ENCODE measurements at regions not wholly inside any gene's neighbourhood (a gene's known extent, or its start where the extent isn't known, plus 50 kb on each side); places are given as distances from the start of the nearest gene placed in this dataset.

GRCh38 chr1:192010406-192010805 is 147.9 kb upstream of the RGS18 start:
- ChIA-PET POLR2A (interaction anchor here (0.9 kb wide), 1 partner anchor 371 kb away, joined by 3 read pairs; no protein-coding TSS in a partner anchor), CTCF (ENCODE audit: unreplicated experiment) (no interaction called here)
- DNase-seq (ENCODE audit: low spot score), result no peak
- no peak overlapping the region for H3K27ac ChIP-seq (ENCODE audit: low read depth, low read length, poor library complexity, severe bottlenecking)
- no peaks in the 10 kb centered on the region for H3K9me2 ChIP-seq (ENCODE audit: insufficient read depth, low read length)
- no TSS peak for BruUV-seq (replicated peaks)
- no peak for TF ChIP-seq EZH2phosphoT487 (IDR thresholded peaks at IDR 0.05; ENCODE audit: borderline replicate concordance, low read depth, low read length)
- TF ChIP-seq CTCF (conservative IDR thresholded peaks at IDR 0.05; ENCODE audit: low read length), result no peak
- H3K79me2 ChIP-seq (ENCODE audit: insufficient read depth, low read depth, low read length), result no peaks in the 10 kb centered on the region
- no peaks in the 10 kb centered on the region for H4K20me1 ChIP-seq (ENCODE audit: insufficient read depth, low read length)
- no peaks in the 10 kb centered on the region for H3K9me3 ChIP-seq (ENCODE audit: low read length)
- intact Hi-C loops (cut with micrococcal nuclease; ENCODE audit: unreplicated experiment), result no loop called here
- H3K36me3 ChIP-seq (ENCODE audit: insufficient read depth, low read length), result no peaks in the 10 kb centered on the region
- no peak overlapping the region for H3K4me3 ChIP-seq (ENCODE audit: low read depth, low read length, poor library complexity, severe bottlenecking)
- no peak overlapping the region for H3K4me2 ChIP-seq (ENCODE audit: low read length)
- no peak overlapping the region for H2AFZ ChIP-seq (ENCODE audit: low read length)
- H3K4me1 ChIP-seq (ENCODE audit: insufficient read depth, low read length, poor library complexity, severe bottlenecking), result no peaks in the 10 kb centered on the region

GRCh38 chr1:192011525-192011924 is 146.7 kb upstream of the RGS18 start:
- Histone ChIP-seq H2AFZ (ENCODE audit: low read length) (no peak overlapping the region), H3K27ac (ENCODE audit: low read depth, low read length, poor library complexity, severe bottlenecking) (no peak overlapping the region), H3K36me3 (ENCODE audit: insufficient read depth, low read length) (no peaks in the 10 kb centered on the region), H3K79me2 (ENCODE audit: insufficient read depth, low read depth, low read length) (no peaks in the 10 kb centered on the region), H3K4me3 (ENCODE audit: low read depth, low read length, poor library complexity, severe bottlenecking) (no peak overlapping the region), H3K4me2 (ENCODE audit: low read length) (no peak overlapping the region), H3K9me3 (ENCODE audit: low read length) (no peaks in the 10 kb centered on the region), H3K4me1 (ENCODE audit: insufficient read depth, low read length, poor library complexity, severe bottlenecking) (no peaks in the 10 kb centered on the region), H4K20me1 (ENCODE audit: insufficient read depth, low read length) (no peaks in the 10 kb centered on the region), H3K9me2 (ENCODE audit: insufficient read depth, low read length) (no peaks in the 10 kb centered on the region)
- CTCF ChIA-PET (ENCODE audit: unreplicated experiment), result no interaction called here
- no peak for DNase-seq (ENCODE audit: low spot score)
- intact Hi-C loops (cut with micrococcal nuclease; ENCODE audit: unreplicated experiment), result no loop called here
- POLR2A ChIA-PET, result no interaction called here
- TF ChIP-seq EZH2phosphoT487 (IDR thresholded peaks at IDR 0.05; ENCODE audit: borderline replicate concordance, low read depth, low read length), result no peak
- TF ChIP-seq CTCF (conservative IDR thresholded peaks at IDR 0.05; ENCODE audit: low read length), result no peak
- no TSS peak for BruUV-seq (replicated peaks)

GRCh38 chr1:192022827-192023226 is 135.4 kb upstream of the RGS18 start:
- no peak for DNase-seq (ENCODE audit: low spot score)
- Histone ChIP-seq H3K79me2 (ENCODE audit: insufficient read depth, low read depth, low read length) (no peaks in the 10 kb centered on the region), H3K36me3 (ENCODE audit: insufficient read depth, low read length) (no peaks in the 10 kb centered on the region), H3K9me2 (ENCODE audit: insufficient read depth, low read length) (no peaks in the 10 kb centered on the region), H4K20me1 (ENCODE audit: insufficient read depth, low read length) (no peaks in the 10 kb centered on the region), H3K9me3 (ENCODE audit: low read length) (no peaks in the 10 kb centered on the region), H3K4me3 (ENCODE audit: low read depth, low read length, poor library complexity, severe bottlenecking) (no peak overlapping the region), H3K27ac (ENCODE audit: low read depth, low read length, poor library complexity, severe bottlenecking) (no peak overlapping the region), H3K4me2 (ENCODE audit: low read length) (no peak overlapping the region), H2AFZ (ENCODE audit: low read length) (no peak overlapping the region), H3K4me1 (ENCODE audit: insufficient read depth, low read length, poor library complexity, severe bottlenecking) (no peaks in the 10 kb centered on the region)
- POLR2A ChIA-PET, result interaction anchor here (0.7 kb wide), 1 partner anchor 334 kb away, joined by 5 read pairs; no protein-coding TSS in a partner anchor
- intact Hi-C loops (cut with micrococcal nuclease; ENCODE audit: unreplicated experiment), result no loop called here
- no TSS peak for BruUV-seq (replicated peaks)
- CTCF ChIA-PET (ENCODE audit: unreplicated experiment), result no interaction called here
- TF ChIP-seq EZH2phosphoT487 (IDR thresholded peaks at IDR 0.05; ENCODE audit: borderline replicate concordance, low read depth, low read length), result no peak
- TF ChIP-seq CTCF (conservative IDR thresholded peaks at IDR 0.05; ENCODE audit: low read length), result no peak

Measured in OCI-LY7 (cell line).